HG03095 (cell line): ENCODE measurements at regions not wholly inside any gene's neighbourhood (a gene's known extent, or its start where the extent isn't known, plus 50 kb on each side); places are given as distances from the start of the nearest gene placed in this dataset.
"Not testable (repeated sequence)": the region's sequence is repeated elsewhere in the genome, so short reads cannot be mapped to it uniquely, and the experiment has no call there.

Source experiments
- ATAC-seq: cut with Tn5 transposase; IDR thresholded peaks from one replicate; pipeline ENCODE4 v1.9.1; 2021; ENCODE audit warnings: moderate library complexity; ENCODE audit not compliant: unreplicated experiment

DNA sequence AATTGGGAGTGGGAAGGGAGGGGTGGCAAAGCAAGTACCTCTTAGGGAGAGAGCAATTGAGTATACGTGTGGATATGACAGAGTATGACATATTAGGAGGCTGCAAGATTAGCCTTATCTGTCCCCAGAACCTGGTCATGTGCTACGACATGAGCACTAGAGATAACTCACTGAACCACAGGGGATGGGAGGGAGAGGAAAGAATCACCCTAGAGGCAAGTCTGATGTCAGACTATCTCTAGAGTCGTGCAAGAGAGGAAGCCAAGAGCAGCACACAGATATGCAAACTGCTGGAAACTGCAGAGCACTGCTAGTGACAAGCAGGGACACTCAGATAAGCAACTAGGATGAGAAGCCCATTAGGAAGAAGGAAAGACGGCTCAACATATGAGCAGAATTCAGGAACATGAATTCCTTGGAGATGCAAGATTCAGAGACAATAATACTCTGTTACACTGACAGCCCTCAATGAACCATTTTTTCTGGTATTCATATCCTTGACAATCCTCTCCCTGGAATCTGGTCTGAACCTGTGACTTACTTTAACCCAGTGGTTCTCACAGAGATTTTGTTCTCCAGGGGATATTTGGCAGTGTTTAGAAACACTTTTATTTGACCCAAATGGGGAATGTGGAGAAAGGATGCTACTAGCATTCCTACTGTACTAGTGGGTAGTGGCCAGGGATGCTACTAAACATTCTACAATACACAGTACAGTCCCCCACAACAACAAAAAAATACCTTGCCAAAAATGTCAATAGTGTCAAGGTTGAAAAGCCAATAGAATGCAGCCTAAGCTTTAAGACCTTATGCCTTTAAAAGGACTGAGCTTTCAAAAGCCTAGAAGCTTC, 84.0 kb upstream of the BMP2K start:
- peak; percentile 80 for ATAC-seq

DNA sequence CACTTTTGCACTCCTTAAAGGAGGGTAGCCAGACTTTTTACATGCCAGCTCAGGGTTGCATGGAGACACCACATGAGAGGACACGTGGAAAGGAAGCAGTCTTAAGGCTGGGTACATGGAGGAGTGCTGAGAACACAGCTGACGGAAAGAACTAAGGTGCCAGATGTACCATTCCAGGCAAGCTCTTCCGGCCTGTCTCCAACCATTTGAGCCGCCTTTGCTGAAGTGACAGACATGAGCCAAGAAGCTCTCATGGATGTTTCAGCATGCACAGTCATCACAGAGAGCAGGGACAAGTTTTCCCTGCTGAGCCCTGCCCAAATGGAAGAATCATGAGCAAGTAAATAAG, 83.4 kb upstream of the BMP2K start:
- no peak for ATAC-seq

DNA sequence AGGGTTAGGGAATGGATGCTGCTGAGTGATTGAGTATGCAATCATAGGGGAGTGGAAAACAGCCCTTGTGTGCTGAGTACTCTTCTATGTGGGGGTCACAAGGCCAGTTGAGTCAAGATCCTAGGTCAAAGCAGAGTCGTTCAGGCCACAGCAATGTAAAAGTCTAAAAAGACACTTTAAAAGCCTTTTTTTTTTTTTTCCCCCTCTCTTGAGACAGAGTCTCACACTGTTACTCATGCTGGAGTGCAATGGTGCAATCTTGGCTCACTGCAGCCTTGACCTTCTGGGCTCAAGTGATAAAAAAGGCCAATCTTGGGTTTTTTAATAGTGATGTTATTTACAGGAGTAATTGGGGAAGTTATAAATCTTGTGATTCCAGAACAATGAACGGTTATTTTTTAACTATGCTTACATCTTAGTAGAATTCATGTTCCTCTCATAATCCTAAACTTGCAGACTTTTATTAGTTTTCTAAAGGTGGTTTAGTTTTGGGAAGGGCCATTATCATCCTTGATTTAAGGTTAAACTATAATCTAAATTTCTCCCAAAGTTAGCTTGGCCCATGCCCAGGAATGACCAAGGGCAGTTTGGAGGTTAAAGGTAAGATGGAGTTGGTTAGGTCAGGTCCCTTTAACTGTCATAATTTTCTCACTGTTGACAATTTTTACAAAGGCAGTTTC, 82.2 kb upstream of the BMP2K start:
- no peak for ATAC-seq

DNA sequence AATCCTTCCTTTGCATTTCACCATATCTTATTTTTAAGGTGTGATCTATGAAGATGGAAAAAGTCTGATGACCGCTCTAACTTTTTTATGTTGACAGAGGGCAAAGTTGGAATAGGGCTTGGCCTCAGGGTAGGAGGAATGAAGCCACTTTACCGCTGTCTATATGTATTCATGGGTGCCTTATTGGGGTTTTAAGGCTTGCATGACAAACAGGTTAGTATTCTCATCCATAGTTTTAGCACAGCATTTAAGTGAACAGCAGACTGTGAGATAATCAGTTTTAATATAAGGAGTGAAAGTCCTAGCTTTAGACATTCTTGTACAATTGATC, 81.7 kb upstream of the BMP2K start:
- ATAC-seq: no peak

DNA sequence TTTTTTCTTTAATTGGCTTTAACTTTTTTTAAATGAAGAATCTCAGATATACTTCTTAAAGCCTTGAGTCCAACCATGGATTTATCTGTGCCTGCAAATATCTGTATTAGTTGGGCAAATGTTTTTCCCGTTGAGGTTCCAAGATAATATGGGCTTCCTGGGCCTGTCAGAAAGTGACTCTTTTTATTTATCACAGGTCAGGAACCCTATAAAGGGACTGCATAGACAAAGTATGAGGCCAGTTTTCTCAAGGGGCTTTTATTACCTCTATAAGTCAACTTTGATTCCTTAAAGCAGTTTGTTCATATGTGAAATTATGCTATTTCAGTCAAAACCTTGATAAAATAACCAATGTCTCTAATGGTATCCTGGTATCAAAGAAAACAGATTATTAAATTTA, 80.2 kb upstream of the BMP2K start:
- ATAC-seq: no peak

DNA sequence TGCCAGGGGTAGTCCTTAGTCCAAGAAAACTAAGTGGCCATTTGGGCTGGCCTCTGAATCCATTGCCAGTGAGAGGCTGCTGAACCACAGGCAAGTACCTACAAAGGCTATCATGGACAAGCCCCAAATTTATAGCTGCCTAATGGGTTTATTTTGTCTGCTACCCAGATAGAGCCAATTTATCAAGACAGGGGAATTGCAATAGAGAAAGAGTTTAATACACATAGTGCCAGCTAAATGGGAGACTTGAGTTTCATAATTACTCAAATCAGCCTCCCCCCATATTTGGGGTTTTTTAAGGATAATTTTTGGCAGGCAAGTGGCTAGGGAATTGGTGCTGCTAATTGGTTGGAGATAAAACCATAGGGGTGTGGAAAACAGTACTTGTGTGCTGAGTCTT, 73.1 kb upstream of the BMP2K start:
- no peak for ATAC-seq

DNA sequence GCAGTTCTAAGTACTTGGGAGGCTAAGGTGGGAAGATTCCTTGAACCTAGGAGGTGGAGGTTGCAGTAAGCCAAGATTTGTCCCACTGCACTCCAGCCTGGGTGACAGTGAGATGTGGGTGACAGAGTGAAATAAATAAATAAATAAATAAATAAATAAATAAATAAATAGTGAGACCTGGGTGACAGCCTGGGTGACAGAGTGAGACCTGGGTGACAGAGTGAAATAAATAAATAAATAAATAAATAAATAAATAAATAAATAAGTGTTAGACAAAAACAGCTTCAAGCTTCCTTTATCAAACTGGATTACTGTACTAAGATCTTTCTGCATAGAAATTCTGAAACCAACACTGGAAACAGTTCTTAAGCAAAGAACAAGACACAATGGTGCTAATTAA, 71.8 kb upstream of the BMP2K start:
- ATAC-seq: no peak

DNA sequence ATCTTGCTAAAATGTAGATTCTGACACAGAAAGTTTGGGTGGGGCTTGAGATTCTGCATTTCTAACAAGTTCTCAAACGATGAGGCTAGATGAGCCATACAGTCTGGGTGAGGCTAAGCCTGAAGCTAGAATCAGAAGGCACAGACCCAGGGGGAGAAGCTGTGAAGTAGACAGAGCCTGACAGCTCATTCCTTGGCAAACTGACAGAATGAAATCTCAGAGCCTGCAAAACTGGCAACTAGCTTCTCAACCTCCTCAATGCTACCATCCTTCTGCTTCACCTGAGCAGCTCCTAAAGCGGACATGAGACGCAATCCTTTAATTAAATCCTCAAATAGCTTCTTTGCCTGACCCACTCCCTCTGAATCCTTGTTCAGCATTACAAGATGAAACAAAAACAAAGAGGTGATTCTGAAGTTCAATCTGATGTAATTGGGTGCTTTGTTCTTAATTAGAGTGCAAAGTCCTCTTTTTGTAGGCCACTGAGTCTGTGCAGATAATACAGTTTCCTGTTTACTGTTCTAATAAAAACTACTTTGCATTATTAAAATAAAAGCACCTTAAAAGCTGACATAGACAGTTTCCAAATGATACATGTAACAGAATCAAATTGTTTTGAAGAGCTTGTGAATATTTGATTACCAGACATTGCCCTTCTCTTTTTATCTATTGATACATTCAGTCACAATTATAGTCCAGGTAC, 71.0 kb upstream of the BMP2K start:
- ATAC-seq: no peak

DNA sequence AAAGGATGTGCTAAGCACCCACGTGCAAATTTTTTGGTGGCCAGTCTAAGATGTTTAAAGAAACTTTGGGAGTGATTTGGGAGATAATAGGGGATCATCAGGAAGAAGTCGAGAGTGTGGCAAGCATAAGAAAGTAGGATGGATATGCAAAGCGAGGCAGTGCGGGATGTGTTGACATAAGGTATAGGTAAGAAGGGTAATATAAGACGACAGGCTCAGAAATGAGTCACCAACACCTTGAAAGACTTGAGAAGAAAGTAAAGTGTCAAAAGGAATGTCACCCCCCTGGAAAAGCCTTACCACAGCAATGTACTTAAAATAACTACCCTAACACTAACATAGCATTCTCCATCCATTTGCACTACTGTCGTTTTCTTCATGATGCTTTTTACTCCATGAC, 69.8 kb upstream of the BMP2K start:
- no peak for ATAC-seq

DNA sequence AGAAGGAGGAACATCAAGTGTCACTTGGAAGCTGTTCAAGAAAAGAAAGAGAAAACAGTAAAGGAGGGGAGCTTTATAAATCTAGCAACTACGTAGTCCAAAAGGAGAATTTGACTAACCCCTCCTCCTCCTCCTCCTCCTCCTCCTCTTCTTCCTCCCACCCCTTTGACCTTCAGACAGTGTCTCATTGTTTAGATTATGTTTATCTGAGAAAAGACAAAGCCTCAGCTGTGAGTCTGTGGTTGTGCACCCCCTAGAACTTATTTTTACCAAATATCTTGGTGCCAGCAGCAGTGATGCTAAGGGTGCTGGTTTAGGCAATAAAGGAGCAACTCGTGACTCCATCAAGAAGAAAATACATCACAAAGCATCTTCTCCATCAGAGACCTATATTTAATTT, 68.9 kb upstream of the BMP2K start:
- no peak for ATAC-seq

DNA sequence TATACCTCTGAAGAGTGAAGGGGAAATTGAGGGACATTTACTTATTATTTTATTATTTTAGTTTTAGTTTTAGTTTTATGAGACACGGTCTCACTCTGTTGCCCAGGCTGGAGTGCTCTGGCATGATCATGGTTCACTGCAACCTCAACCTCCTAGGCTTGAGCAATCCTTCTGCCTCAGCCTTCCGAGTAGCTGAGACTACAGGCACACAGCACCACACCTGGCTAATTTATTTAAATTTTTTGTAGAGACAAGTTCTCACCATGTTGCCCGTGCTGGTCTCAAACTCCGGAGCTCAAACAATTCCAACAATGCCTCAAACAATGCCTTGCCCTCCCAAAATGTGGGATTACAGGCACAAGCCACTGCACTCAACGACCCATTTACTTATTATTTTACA, 68.4 kb upstream of the BMP2K start:
- no peak for ATAC-seq

DNA sequence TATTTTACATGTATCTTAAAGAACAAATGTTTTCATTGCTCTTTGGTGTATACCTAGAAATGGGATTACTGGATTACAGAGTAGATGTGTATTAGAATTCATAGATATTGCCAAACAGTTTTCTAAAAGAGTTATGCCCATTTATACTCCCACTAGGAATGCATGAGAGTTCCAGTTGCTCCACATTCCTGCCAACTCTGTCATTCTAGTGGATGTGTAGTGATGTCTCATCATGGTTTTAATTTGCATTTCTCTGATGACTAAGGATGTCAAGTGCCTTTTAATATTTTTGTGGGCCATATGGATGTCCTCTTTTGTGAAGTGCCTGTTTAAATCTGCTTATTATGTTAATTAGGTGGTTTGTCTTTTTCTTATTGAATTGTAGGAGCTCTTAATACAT, 65.6 kb upstream of the BMP2K start:
- no peak for ATAC-seq

DNA sequence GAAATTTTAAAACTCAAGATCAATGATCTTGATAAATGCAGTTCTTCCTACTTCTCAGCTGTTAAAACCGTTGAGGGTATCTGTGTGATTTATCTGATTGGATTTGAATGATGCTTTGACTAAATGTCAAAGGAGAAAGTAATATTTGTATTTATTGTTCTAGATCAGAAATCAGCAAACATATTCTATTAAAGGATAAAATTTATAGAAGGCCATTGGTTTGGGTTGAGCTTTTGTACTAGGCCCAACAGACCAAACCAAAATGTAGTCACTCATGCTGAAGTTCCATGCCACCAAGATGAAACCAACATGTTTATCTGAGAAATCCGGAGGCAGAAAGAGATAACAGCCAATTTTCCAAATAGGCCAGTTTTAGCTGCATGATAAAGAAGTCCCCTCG, 64.5 kb upstream of the BMP2K start:
- no peak for ATAC-seq

DNA sequence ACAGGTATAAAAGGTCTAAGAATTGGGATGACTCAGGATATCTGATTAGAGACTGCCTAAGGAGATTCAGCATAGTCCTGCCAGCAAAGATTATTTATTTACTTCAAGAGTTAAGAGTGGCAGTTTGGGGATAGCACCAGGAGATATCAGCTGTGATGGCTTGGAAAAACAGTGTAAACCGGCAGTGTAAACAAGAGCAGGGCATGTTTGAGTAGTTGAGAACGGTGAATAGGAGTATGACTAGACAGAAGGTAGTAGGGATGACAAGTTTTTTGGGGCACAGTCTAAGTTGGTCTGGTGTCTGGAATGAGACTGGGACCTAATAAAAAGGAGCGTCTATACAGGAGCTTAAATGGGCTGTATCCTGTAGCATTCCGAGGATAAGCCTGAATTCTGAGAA, 61.6 kb upstream of the BMP2K start:
- ATAC-seq: not testable (repeated sequence)

DNA sequence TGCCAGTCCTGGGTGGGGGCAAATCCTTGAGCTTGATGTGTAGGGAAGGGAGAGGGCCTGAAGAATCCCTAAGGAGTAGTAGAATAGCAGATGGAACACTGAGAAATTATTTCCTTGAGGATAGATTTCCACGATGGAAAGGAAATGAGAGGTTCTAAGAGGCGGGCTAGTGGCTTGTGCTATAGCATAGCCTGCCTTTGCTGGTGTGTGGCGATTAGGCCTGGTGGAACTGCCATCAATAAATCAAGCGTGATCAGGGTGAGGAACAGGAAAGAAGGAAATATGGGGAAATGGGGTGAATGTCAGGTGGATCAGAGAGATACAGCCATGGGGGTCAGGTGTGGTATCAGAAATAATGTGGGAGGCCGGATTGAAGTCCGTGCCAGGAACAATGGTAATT, 60.8 kb upstream of the BMP2K start:
- not testable (repeated sequence) for ATAC-seq

DNA sequence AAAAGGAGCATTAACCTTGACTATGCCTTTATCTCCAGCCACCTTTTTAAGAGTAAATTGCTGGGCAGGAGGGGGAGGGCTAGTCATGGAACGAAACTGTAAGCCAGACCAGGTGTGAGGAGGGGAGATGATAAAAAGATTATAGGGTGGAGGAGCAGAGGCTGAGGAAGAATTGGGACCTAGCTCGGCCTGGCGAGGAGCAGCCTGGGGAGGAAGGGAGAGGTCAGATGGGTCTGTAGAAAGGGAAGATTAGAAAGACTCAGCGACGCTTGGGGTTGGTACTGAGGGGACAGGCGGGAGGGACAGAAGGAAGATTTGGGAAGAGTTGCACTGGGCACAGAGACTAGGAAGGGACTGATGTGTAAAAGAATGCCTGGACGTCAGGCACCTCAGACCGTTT, 58.4 kb upstream of the BMP2K start:
- ATAC-seq: not testable (repeated sequence)

DNA sequence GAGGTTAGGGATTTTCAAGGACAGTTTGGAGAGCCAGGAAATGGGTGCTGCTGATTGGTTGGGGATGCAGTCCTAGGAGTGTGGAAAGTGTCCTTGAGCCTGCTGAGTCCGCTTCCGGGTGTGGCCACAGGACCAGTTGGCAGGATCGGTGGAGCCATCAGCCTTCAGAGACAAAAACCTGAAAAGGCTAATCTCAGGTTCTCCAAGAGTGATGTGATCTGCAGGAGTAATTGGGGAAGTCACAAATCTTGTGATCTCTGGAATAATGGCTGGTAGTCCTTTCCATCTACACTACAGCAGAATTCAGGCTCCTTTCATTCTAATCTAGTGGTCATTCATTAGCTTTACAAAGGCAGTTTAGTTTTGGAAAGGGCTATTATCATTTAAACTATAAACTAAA, 55.9 kb upstream of the BMP2K start:
- no peak for ATAC-seq

DNA sequence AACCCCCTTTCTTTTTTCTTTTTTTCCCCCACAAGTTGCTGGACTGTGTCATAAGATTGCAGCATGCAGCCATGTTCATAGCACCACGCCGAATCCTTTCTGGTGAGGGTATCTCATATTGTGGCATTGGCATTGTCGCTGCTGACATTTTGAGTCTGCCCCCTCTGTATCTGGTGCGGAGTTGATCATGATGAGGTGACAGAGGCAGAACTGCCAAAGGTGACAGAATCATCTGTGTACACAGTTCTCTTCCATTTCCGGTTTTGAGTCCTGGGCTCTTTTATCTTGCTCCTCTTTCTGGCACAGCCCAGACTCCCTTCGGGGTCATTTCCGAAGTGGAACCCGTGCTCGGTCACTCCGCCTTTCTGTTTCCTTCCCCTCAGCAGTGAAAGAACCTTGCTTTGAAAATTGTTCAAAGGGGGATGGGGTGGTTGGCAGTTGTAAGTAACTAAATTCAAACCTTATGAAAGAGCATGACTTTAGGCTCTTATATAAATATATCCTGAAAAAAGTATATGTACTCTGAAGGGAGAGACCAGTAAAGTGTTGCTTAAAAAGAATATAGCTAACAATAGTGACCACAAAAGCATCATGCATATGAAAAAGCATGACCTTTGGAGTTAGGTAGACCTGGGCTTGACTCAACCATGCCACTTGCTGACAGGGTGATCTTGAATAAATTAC, 55.0 kb upstream of the BMP2K start:
- peak; percentile 93 for ATAC-seq

DNA sequence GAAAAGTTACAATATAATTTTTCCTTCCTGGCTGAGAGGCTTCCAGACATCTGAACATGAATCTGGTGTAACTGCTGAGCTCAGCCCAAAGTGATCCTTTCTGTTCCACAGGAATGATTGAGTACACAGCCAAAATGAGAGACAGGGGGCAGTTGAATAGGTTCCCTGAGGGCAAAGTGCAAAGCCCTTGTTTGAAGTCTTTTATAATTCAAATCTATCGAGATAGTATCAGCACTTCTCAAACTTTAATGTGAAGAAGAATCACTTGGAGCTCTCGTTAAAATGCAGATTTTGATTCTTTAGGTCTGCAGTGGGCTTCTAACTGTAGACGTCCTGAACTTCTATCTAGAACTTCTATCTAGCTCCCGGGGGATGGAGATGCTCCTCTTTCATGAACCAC, 54.4 kb upstream of the BMP2K start:
- ATAC-seq: no peak

DNA sequence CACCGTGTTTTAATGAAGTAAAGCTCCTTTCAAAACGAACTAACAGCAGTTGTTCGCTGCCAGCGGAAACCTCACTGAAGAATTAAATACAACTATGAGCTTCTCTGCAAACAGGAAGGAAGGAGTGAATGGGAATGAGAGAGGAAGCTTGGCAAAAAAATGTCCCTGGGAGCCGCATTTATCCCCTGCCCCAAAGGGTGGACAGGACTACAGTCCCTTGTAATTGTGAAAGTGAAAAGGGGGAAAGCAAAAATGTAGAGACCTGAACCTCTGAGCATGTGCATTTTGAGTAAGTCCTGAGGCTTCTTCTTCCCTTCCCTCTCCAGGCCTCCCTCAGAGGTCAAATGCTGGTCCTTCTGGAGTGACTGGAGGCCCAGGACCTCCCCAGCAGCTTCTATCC, 53.8 kb upstream of the BMP2K start:
- ATAC-seq: no peak

DNA sequence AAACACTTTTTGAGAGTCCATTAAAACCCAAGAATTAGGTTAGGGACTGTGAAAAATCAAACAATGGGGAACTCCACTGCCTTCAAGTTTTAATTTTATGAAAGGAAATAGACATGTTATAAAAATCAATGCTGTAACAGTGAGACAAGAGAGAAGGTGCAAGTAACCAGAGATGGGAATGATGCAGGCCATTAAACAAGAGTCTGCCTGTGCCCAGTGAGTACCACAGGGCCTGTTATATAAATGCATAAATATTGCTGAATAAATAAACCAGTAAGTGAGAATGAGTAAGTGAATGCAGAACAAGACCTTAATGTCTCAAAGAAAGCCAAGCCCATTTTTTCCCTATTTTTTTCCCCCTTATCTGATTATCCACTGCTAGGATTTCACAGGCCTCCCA, 53.3 kb upstream of the BMP2K start:
- ATAC-seq: no peak
